H1 (cell line): ENCODE measurements at regions not wholly inside any gene's neighbourhood (a gene's known extent, or its start where the extent isn't known, plus 50 kb on each side); places are given as distances from the start of the nearest gene placed in this dataset.

Experiments
- E2F6 ChIP-seq: IDR thresholded peaks from 2 replicates; pipeline ENCODE4 v1.6.1; 2012; ENCODE audit warnings: inconsistent platforms
- TCF12 ChIP-seq: IDR thresholded peaks from 2 replicates; pipeline ENCODE4 v1.6.1; 2011; ENCODE audit warnings: low read depth, mild to moderate bottlenecking, low read length
- TF ChIP-seq, protein P1 (sequence below): IDR thresholded peaks from 2 replicates; pipeline ENCODE4 v1.6.1; 2011; ENCODE audit warnings: low read depth, mild to moderate bottlenecking, low read length; ENCODE audit not compliant: insufficient read depth

GRCh38 chr4:43853565-43854264, 594.9 kb downstream of the KCTD8 start (continued):
- no peak for TF ChIP-seq TCF12
- TF ChIP-seq, protein P1, sequence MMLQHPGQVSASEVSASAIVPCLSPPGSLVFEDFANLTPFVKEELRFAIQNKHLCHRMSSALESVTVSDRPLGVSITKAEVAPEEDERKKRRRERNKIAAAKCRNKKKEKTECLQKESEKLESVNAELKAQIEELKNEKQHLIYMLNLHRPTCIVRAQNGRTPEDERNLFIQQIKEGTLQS: no peak
- no peak for TF ChIP-seq E2F6
- TF ChIP-seq, all 59 proteins: peak for 0
